Retinal pigment epithelial cell (primary cell): ENCODE measurements at regions not wholly inside any gene's neighbourhood (a gene's known extent, or its start where the extent isn't known, plus 50 kb on each side); places are given as distances from the start of the nearest gene placed in this dataset.

Experiments
- DNase-seq: peaks from one replicate; pipeline ENCODE4 v3.0.0-alpha.2; 2010; ENCODE audit warnings: low read depth
- H3K4me3 ChIP-seq: 2 replicates; pipeline ENCODE4 v1.5.1; 2011; ENCODE audit warnings: mild to moderate bottlenecking, low read length, control low read depth, moderate library complexity
- CTCF ChIP-seq: conservative IDR thresholded peaks from 2 replicates; pipeline ENCODE4 v1.5.1; 2011; ENCODE audit warnings: low read depth, low read length, control low read depth, inconsistent platforms

- no peak for DNase-seq
- TF ChIP-seq CTCF = no peak
- H3K4me3 ChIP-seq = no peak overlapping the region
Observed at GRCh38 chr14:101623685-101624444, 62.6 kb downstream of the DIO3 start.

GRCh38 chr14:101624536-101624935 is 63.2 kb downstream of the DIO3 start:
- TF ChIP-seq CTCF = no peak
- DNase-seq = no peak
- no peak overlapping the region for H3K4me3 ChIP-seq

- no peak for TF ChIP-seq CTCF
- H3K4me3 ChIP-seq = no peak overlapping the region
- no peak for DNase-seq
Observed at GRCh38 chr14:101625336-101626097, 64.2 kb downstream of the DIO3 start.

GRCh38 chr14:101626331-101626730 is 65.0 kb downstream of the DIO3 start:
- DNase-seq = no peak
- no peak for TF ChIP-seq CTCF
- H3K4me3 ChIP-seq = no peak overlapping the region

GRCh38 chr14:101627915-101628262 is 66.6 kb downstream of the DIO3 start:
- H3K4me3 ChIP-seq = no peak overlapping the region
- TF ChIP-seq CTCF = no peak
- no peak for DNase-seq

- H3K4me3 ChIP-seq = peak overlapping the region; percentile 10
- DNase-seq = no peak
- TF ChIP-seq CTCF = peak; percentile 77
Observed at GRCh38 chr14:101628471-101628966, 67.2 kb downstream of the DIO3 start.
